Neural progenitor cell (in vitro differentiated cells): ENCODE measurements at regions not wholly inside any gene's neighbourhood (a gene's known extent, or its start where the extent isn't known, plus 50 kb on each side); places are given as distances from the start of the nearest gene placed in this dataset.

Experiments
- CTCF ChIP-seq: fragments of 200-600 bp; sonication (generic); IDR thresholded peaks from 2 replicates; pipeline ENCODE4 v1.5.1; 2017; ENCODE audit warnings: antibody characterized with exemption, mild to moderate bottlenecking
- EZH2 ChIP-seq: fragments of 200-600 bp; sonication (generic); IDR thresholded peaks from 2 replicates; pipeline ENCODE4 v1.6.1; 2017; ENCODE audit warnings: antibody characterized with exemption, mild to moderate bottlenecking, moderate library complexity
- EZH2phosphoT487 ChIP-seq: fragments of 200-600 bp; sonication (generic); IDR thresholded peaks from 2 replicates; pipeline ENCODE4 v1.6.1; 2017; ENCODE audit warnings: antibody characterized with exemption

GRCh38 chr10:47087667-47088066 lies 176.4 kb downstream of the PTPN20 start:
- TF ChIP-seq CTCF (no peak), EZH2 (no peak), EZH2phosphoT487 (no peak)
